Keratinocyte (primary cell): ENCODE measurements at regions not wholly inside any gene's neighbourhood (a gene's known extent, or its start where the extent isn't known, plus 50 kb on each side); places are given as distances from the start of the nearest gene placed in this dataset.

ENCODE experiments used
- CTCF ChIP-seq, 3 experiments: IDR thresholded peaks in 1 of 3; conservative IDR thresholded peaks in 1 of 3; optimal IDR thresholded peaks in 1 of 3; 2 replicates in 2 of 3; 3 replicates in 1 of 3; pipeline versions ENCODE3 to v1.5.1; 2011; ENCODE audit warnings: low read length in 3 of 3, mild to moderate bottlenecking in 3 of 3, moderate library complexity in 2 of 3, control low read depth in 1 of 3, inconsistent platforms in 1 of 3; ENCODE audit not compliant: insufficient read depth in 2 of 3; ENCODE audit errors: extremely low read depth in 1 of 3
- EZH2 ChIP-seq: IDR thresholded peaks from one replicate; pipeline ENCODE4 v1.6.1; 2012; ENCODE audit warnings: inconsistent platforms, mild to moderate bottlenecking, low read length, moderate library complexity

GRCh38 chr17:72315122-72315913, 194.5 kb downstream of the SOX9 start:
- TF ChIP-seq CTCF (optimal IDR thresholded peaks at IDR 0.05 in 1 of 3, IDR thresholded peaks at IDR 0.05 in 1 of 3, conservative IDR thresholded peaks at IDR 0.05 in 1 of 3; ENCODE audit: extremely low read depth in 1 of 3, insufficient read depth in 2 of 3, low read length in 3 of 3), result no peak
- TF ChIP-seq EZH2, result no peak
